ENCODE measurements at regions not wholly inside any gene's neighbourhood (a gene's known extent, or its start where the extent isn't known, plus 50 kb on each side); places are given as distances from the start of the nearest gene placed in this dataset.
"Not testable (repeated sequence)": the region's sequence is repeated elsewhere in the genome, so short reads cannot be mapped to it uniquely, and the experiment has no call there.

GRCh38 chr10:2777666-2778355 lies 289.5 kb upstream of the PFKP start:
- DNase-seq, result no peak

GRCh38 chr10:2772816-2773631 lies 294.3 kb upstream of the PFKP start:
- no peak for DNase-seq

- no peak for DNase-seq
Measured at GRCh38 chr10:2772135-2772534, 295.2 kb upstream of the PFKP start.

- not testable (repeated sequence) for DNase-seq
Measured at GRCh38 chr10:2767293-2767692, 300.1 kb upstream of the PFKP start.

- no peak for DNase-seq
Measured at GRCh38 chr10:2761971-2762370, 305.4 kb upstream of the PFKP start.

- DNase-seq, result no peak
Measured at GRCh38 chr10:2761311-2761710, 306.0 kb upstream of the PFKP start.

- no peak for DNase-seq
Measured at GRCh38 chr10:2760736-2761135, 306.6 kb upstream of the PFKP start.

- DNase-seq, result no peak
Measured at GRCh38 chr10:2759233-2759632, 308.1 kb upstream of the PFKP start.

GRCh38 chr10:2754943-2755342 lies 312.4 kb upstream of the PFKP start:
- no peak for DNase-seq

- DNase-seq, result no peak
Measured at GRCh38 chr10:2748287-2748686, 319.1 kb upstream of the PFKP start.

GRCh38 chr10:2746638-2747037 lies 320.7 kb upstream of the PFKP start:
- DNase-seq, result no peak

- DNase-seq, result no peak
Measured at GRCh38 chr10:2745666-2746065, 321.7 kb upstream of the PFKP start.

GRCh38 chr10:2744547-2745200 lies 322.7 kb upstream of the PFKP start:
- no peak for DNase-seq

- DNase-seq, result no peak
Measured at GRCh38 chr10:2734603-2735002, 332.7 kb upstream of the PFKP start.

- no peak for DNase-seq
Measured at GRCh38 chr10:2733278-2733963, 333.9 kb upstream of the PFKP start.

GRCh38 chr10:2731940-2732339 lies 335.4 kb upstream of the PFKP start:
- no peak for DNase-seq

GRCh38 chr10:2729197-2729596 lies 338.2 kb upstream of the PFKP start:
- DNase-seq, result no peak

- DNase-seq, result no peak
Measured at GRCh38 chr10:2728087-2728486, 339.3 kb upstream of the PFKP start.

GRCh38 chr10:2716596-2716995 lies 350.8 kb upstream of the PFKP start:
- no peak for DNase-seq

GRCh38 chr10:2714597-2714996 lies 352.8 kb upstream of the PFKP start:
- no peak for DNase-seq

GRCh38 chr10:2703953-2704352 lies 363.4 kb upstream of the PFKP start:
- DNase-seq, result no peak

GRCh38 chr10:2701802-2702201 lies 365.5 kb upstream of the PFKP start:
- no peak for DNase-seq

- DNase-seq, result no peak
Measured at GRCh38 chr10:2700626-2701305, 366.6 kb upstream of the PFKP start.
